Transverse colon (tissue), 4 donors: ENCODE measurements at regions not wholly inside any gene's neighbourhood (a gene's known extent, or its start where the extent isn't known, plus 50 kb on each side); places are given as distances from the start of the nearest gene placed in this dataset.

Source experiments
- CTCF ChIP-seq, 5 experiments: fragments of 200-600 bp in 3 of 5; fragments of 450-650 bp in 2 of 5; sonication (generic) in 3 of 5; IDR thresholded peaks; 1 replicate in 2 of 5; 2 replicates in 3 of 5; pipeline ENCODE4 v1.5.1; 2016 to 2017; ENCODE audit warnings: antibody characterized with exemption in 5 of 5, inconsistent platforms in 3 of 5, mild to moderate bottlenecking in 2 of 5, moderate library complexity in 1 of 5
- EP300 ChIP-seq: sonication (generic); formaldehyde crosslinking; IDR thresholded peaks from one replicate; pipeline ENCODE4 v1.6.1; 2017; ENCODE audit warnings: antibody characterized with exemption, low read depth
- POLR2A ChIP-seq: fragments of 450-650 bp; IDR thresholded peaks from one replicate; pipeline ENCODE4 v1.6.1; 2016; ENCODE audit warnings: antibody characterized with exemption, mild to moderate bottlenecking, moderate library complexity
- POLR2AphosphoS5 ChIP-seq, 3 donors: sonication (generic); formaldehyde crosslinking; IDR thresholded peaks; one replicate each; pipeline ENCODE4 v1.6.1; 2016; ENCODE audit warnings: antibody characterized with exemption in 3 of 3

DNA sequence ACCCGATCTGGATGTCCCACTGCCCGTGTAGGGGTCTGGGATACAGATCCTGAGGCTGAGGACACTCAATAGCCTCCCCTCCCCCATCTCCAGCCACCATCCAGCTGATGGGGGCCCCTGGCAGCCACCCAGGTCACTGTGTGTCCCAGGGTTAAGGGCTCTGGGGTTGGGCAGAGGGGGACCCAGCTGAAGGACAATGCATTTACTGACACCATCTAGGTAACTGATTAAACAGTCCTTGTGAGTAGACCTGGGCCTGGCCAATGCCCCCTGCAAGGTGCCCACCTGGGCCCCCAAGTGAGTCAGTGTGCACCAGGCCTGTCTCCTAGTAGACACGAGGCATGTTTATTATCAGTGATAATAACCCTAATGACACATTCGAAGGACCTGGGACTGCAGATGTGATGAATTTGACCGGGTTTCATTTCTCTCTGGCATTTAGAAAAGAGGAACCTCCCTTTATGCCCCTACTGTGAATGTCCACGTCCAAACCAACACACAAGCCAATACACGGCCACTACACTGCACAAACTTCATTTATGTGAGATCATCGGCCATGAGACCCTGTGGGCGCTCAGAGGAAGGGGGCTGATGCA is 261.9 kb upstream of the FOXF1 start:
- TF ChIP-seq CTCF (IDR thresholded peaks at IDR 0.05) (no peak), POLR2A (no peak), EP300 (no peak), POLR2AphosphoS5 (IDR thresholded peaks at IDR 0.05) (no peak)
